ENCODE measurements at regions not wholly inside any gene's neighbourhood (a gene's known extent, or its start where the extent isn't known, plus 50 kb on each side); places are given as distances from the start of the nearest gene placed in this dataset.
A peak's percentile ranks its signal among the peaks of the same experiment; 100 is the strongest.

- no peaks in the 10 kb centered on the region for H3K9me3 ChIP-seq
- Mint-ChIP-seq H3K4me1 (ENCODE audit: low read depth, unreplicated experiment) (no peaks in the 10 kb centered on the region), H3K27me3 (ENCODE audit: insufficient read depth, unreplicated experiment) (no peaks in the 10 kb centered on the region), H3K4me3 (ENCODE audit: unreplicated experiment) (no peak overlapping the region), H3K9me3 (ENCODE audit: unreplicated experiment) (no peaks in the 10 kb centered on the region), H3K27ac (ENCODE audit: unreplicated experiment) (no peak overlapping the region), H3K36me3 (ENCODE audit: insufficient read depth, unreplicated experiment) (no peaks in the 10 kb centered on the region)
- H3K4me1 ChIP-seq, result no peaks in the 10 kb centered on the region
- intact Hi-C loops (cut with micrococcal nuclease; ENCODE audit: unreplicated experiment), result no loop called here
- DNase-seq, result no peak
- no TSS peak for BruUV-seq (replicated peaks)
- H3K4me3 ChIP-seq (ENCODE audit: low read depth, low read length), result no peak overlapping the region
- no peak for TF ChIP-seq CTCF (IDR thresholded peaks at IDR 0.05; ENCODE audit: insufficient read depth in 1 of 2, low read depth in 1 of 2, low read length in 1 of 2, severe bottlenecking in 1 of 2, unreplicated experiment in 1 of 2)
- ChIA-PET POLR2A (no interaction called here), CTCF (no interaction called here)
- no peaks in the 10 kb centered on the region for H3K36me3 ChIP-seq (ENCODE audit: control insufficient read depth, insufficient read depth, low read length)
- H3K27me3 ChIP-seq (replicated peaks; ENCODE audit: control insufficient read depth, insufficient read depth, low read length), result no peaks in the 10 kb centered on the region
Measured at GRCh38 chr4:31667686-31668085, 947.5 kb downstream of the PCDH7 start.

- peak; percentile 29 to 35 for DNase-seq
- CTCF ChIA-PET, result no interaction called here
Measured at GRCh38 chr4:31674313-31674947, 954.3 kb downstream of the PCDH7 start.

GRCh38 chr4:31678356-31678755 lies 958.2 kb downstream of the PCDH7 start:
- H3K4me1 Mint-ChIP-seq (ENCODE audit: low read depth, unreplicated experiment), result no peaks in the 10 kb centered on the region
- H3K9me3 Mint-ChIP-seq (ENCODE audit: unreplicated experiment), result no peaks in the 10 kb centered on the region
- Histone ChIP-seq H3K9me3 (no peaks in the 10 kb centered on the region), H3K36me3 (ENCODE audit: control insufficient read depth, insufficient read depth, low read length) (no peaks in the 10 kb centered on the region), H3K4me1 (no peaks in the 10 kb centered on the region), H3K27me3 (replicated peaks; ENCODE audit: control insufficient read depth, insufficient read depth, low read length) (no peaks in the 10 kb centered on the region), H3K4me3 (ENCODE audit: low read depth, low read length) (no peak overlapping the region)
- no peaks in the 10 kb centered on the region for H3K27me3 Mint-ChIP-seq (ENCODE audit: insufficient read depth, unreplicated experiment)
- no peak overlapping the region for H3K4me3 Mint-ChIP-seq (ENCODE audit: unreplicated experiment)
- H3K27ac Mint-ChIP-seq (ENCODE audit: unreplicated experiment), result no peak overlapping the region
- ChIA-PET POLR2A (no interaction called here), CTCF (no interaction called here)
- no peak for TF ChIP-seq CTCF (IDR thresholded peaks at IDR 0.05; ENCODE audit: insufficient read depth in 1 of 2, low read depth in 1 of 2, low read length in 1 of 2, severe bottlenecking in 1 of 2, unreplicated experiment in 1 of 2)
- DNase-seq, result no peak
- no TSS peak for BruUV-seq (replicated peaks)
- H3K36me3 Mint-ChIP-seq (ENCODE audit: insufficient read depth, unreplicated experiment), result no peaks in the 10 kb centered on the region
- intact Hi-C loops (cut with micrococcal nuclease; ENCODE audit: unreplicated experiment), result no loop called here

More at GRCh38 chr4:31674313-31674947, 954.3 kb downstream of the PCDH7 start:
- Mint-ChIP-seq H3K4me1 (ENCODE audit: low read depth, unreplicated experiment) (no peaks in the 10 kb centered on the region), H3K4me3 (ENCODE audit: unreplicated experiment) (no peak overlapping the region), H3K36me3 (ENCODE audit: insufficient read depth, unreplicated experiment) (no peaks in the 10 kb centered on the region), H3K9me3 (ENCODE audit: unreplicated experiment) (no peaks in the 10 kb centered on the region), H3K27ac (ENCODE audit: unreplicated experiment) (no peak overlapping the region), H3K27me3 (ENCODE audit: insufficient read depth, unreplicated experiment) (no peaks in the 10 kb centered on the region)
- Histone ChIP-seq H3K4me1 (no peaks in the 10 kb centered on the region), H3K4me3 (ENCODE audit: low read depth, low read length) (no peak overlapping the region), H3K36me3 (ENCODE audit: control insufficient read depth, insufficient read depth, low read length) (no peaks in the 10 kb centered on the region), H3K27me3 (replicated peaks; ENCODE audit: control insufficient read depth, insufficient read depth, low read length) (no peaks in the 10 kb centered on the region), H3K9me3 (no peaks in the 10 kb centered on the region)
- peak; percentile 43 to 46 for TF ChIP-seq CTCF (IDR thresholded peaks at IDR 0.05; ENCODE audit: insufficient read depth in 1 of 2, low read depth in 1 of 2, low read length in 1 of 2, severe bottlenecking in 1 of 2, unreplicated experiment in 1 of 2)
- intact Hi-C loops (cut with micrococcal nuclease; ENCODE audit: unreplicated experiment), result loop anchor here (1.0 to 5.0 kb wide), 2 partner anchors 303 to 627 kb away; no protein-coding TSS in a partner anchor
- POLR2A ChIA-PET, result interaction anchor here (0.6 kb wide), 1 partner anchor 956 kb away, joined by 3 read pairs; no protein-coding TSS in a partner anchor
- BruUV-seq (replicated peaks), result no TSS peak

Data from Caco-2 (cell line).